Hepatocyte (in vitro differentiated cells): ENCODE measurements at regions not wholly inside any gene's neighbourhood (a gene's known extent, or its start where the extent isn't known, plus 50 kb on each side); places are given as distances from the start of the nearest gene placed in this dataset.

Experiments used
- CTCF ChIP-seq: fragments of 200-600 bp; sonication (generic); IDR thresholded peaks from 2 replicates; pipeline ENCODE4 v1.5.1; 2016; ENCODE audit warnings: antibody characterized with exemption, mild to moderate bottlenecking; ENCODE audit not compliant: poor library complexity
- EZH2 ChIP-seq: fragments of 200-600 bp; sonication (generic); IDR thresholded peaks from 2 replicates; pipeline ENCODE4 v1.6.1; 2016; ENCODE audit warnings: antibody characterized with exemption, mild to moderate bottlenecking, borderline replicate concordance
- EZH2phosphoT487 ChIP-seq: fragments of 200-600 bp; sonication (generic); IDR thresholded peaks from one replicate; pipeline ENCODE4 v1.6.1; 2018; ENCODE audit warnings: antibody characterized with exemption, mild to moderate bottlenecking, low read depth, moderate library complexity; ENCODE audit not compliant: unreplicated experiment, severe bottlenecking

- TF ChIP-seq CTCF (no peak), EZH2 (no peak), EZH2phosphoT487 (no peak)
These were observed 265.7 kb upstream of the RTL1 start for GRCh38 chr14:101169267-101169666.
